ENCODE measurements at regions not wholly inside any gene's neighbourhood (a gene's known extent, or its start where the extent isn't known, plus 50 kb on each side); places are given as distances from the start of the nearest gene placed in this dataset.

DNA sequence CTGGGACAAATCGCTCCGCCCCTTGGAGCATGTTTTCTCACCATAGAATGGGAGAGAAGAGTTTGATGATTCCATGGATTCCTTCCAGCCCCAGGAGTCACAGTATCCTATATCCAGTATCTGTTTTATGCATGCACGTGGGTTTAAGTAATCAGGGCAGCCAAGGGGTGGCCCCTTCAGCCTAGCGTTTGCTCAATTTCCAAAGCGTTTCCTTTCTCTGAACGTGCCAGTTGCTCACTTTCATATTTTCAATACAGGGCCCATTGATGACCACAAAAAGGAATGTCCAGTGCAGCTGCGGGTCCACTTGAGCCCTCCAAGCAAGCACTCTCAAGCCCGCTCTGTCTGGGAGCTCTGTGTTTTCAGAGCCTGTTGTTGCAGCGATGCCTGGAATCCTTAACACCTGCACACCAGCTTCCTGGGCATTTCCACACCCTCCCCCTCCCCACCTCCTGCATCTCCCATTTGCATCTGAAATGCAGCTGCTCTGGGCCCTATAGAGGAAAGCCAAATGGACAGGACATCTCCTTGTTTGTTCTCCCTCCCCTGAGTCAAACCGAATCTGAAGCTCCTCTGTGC, 164.3 kb upstream of the LPP start:
- Histone ChIP-seq H3K4me3 (ENCODE audit: low read depth in 2 of 2, low read length in 1 of 2) (no peak overlapping the region), H3K27ac (ENCODE audit: low read depth in 2 of 2, low read length in 1 of 2) (no peak overlapping the region), H3K4me1 (ENCODE audit: control insufficient read depth in 1 of 2, insufficient read depth in 2 of 2, low read depth in 1 of 2, low read length in 1 of 2) (peaks cover 0 to 23% of the 10 kb centered on the region in 2 experiments; a peak in 2 of 4 replicates), H3K79me2 (ENCODE audit: insufficient read depth) (no peaks in the 10 kb centered on the region), H3K4me2 (no peak overlapping the region), H3K27me3 (ENCODE audit: insufficient read depth) (no peaks in the 10 kb centered on the region), H4K20me1 (ENCODE audit: insufficient read depth) (no peaks in the 10 kb centered on the region), H3K36me3 (replicated peaks in 1 of 2; ENCODE audit: control insufficient read depth in 1 of 2, insufficient read depth in 2 of 2, low read length in 1 of 2) (no peaks in the 10 kb centered on the region), H2AFZ (ENCODE audit: low read depth) (peak overlapping the region; percentile 14; the same call in 1 of the 2 replicates), H3K9me3 (no peaks in the 10 kb centered on the region), H3F3A (replicated peaks; ENCODE audit: insufficient read depth) (peaks cover 32% of the 10 kb centered on the region), H3K9ac (no peak overlapping the region), H3K9me2 (no peaks in the 10 kb centered on the region)
- TF ChIP-seq SIN3A (IDR thresholded peaks at IDR 0.05; ENCODE audit: borderline replicate concordance, low read depth, low read length): no peak
- no peak for TF ChIP-seq TEAD4 (IDR thresholded peaks at IDR 0.05; ENCODE audit: borderline replicate concordance, insufficient read depth)
- no peak for TF ChIP-seq YY1 (IDR thresholded peaks at IDR 0.05; ENCODE audit: low read depth)
- TF ChIP-seq GATA2 (CRISPR knock-in tag; IDR thresholded peaks at IDR 0.05): no peak
- no peak for TF ChIP-seq EZH2phosphoT487 (IDR thresholded peaks at IDR 0.05; ENCODE audit: borderline replicate concordance, low read depth)
- TF ChIP-seq, protein P1, sequence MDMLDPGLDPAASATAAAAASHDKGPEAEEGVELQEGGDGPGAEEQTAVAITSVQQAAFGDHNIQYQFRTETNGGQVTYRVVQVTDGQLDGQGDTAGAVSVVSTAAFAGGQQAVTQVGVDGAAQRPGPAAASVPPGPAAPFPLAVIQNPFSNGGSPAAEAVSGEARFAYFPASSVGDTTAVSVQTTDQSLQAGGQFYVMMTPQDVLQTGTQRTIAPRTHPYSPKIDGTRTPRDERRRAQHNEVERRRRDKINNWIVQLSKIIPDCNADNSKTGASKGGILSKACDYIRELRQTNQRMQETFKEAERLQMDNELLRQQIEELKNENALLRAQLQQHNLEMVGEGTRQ (IDR thresholded peaks at IDR 0.05; ENCODE audit: borderline replicate concordance, low read depth, low read length): no peak
- no peak for TF ChIP-seq FOXM1 (IDR thresholded peaks at IDR 0.05; ENCODE audit: low read depth)
- TF ChIP-seq FOSL2 (IDR thresholded peaks at IDR 0.05; ENCODE audit: borderline replicate concordance, low read depth): no peak
- TF ChIP-seq NFIC (IDR thresholded peaks at IDR 0.05; ENCODE audit: borderline replicate concordance): no peak
- TF ChIP-seq, protein P2, sequence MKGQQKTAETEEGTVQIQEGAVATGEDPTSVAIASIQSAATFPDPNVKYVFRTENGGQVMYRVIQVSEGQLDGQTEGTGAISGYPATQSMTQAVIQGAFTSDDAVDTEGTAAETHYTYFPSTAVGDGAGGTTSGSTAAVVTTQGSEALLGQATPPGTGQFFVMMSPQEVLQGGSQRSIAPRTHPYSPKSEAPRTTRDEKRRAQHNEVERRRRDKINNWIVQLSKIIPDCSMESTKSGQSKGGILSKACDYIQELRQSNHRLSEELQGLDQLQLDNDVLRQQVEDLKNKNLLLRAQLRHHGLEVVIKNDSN (IDR thresholded peaks at IDR 0.05; ENCODE audit: borderline replicate concordance, low read depth): no peak
- no peak for TF ChIP-seq TCF12 (IDR thresholded peaks at IDR 0.05)
- no peak for TF ChIP-seq MEF2A (IDR thresholded peaks at IDR 0.05; ENCODE audit: borderline replicate concordance, low read depth)
- TF ChIP-seq, protein P3, sequence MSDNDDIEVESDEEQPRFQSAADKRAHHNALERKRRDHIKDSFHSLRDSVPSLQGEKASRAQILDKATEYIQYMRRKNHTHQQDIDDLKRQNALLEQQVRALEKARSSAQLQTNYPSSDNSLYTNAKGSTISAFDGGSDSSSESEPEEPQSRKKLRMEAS (IDR thresholded peaks at IDR 0.05; ENCODE audit: low read depth): no peak
- TF ChIP-seq JUND (IDR thresholded peaks at IDR 0.05): no peak
- TF ChIP-seq, protein P4, sequence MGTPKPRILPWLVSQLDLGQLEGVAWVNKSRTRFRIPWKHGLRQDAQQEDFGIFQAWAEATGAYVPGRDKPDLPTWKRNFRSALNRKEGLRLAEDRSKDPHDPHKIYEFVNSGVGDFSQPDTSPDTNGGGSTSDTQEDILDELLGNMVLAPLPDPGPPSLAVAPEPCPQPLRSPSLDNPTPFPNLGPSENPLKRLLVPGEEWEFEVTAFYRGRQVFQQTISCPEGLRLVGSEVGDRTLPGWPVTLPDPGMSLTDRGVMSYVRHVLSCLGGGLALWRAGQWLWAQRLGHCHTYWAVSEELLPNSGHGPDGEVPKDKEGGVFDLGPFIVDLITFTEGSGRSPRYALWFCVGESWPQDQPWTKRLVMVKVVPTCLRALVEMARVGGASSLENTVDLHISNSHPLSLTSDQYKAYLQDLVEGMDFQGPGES (IDR thresholded peaks at IDR 0.05; ENCODE audit: low read depth, low read length): no peak
- no peak for TF ChIP-seq RXRA (IDR thresholded peaks at IDR 0.05; ENCODE audit: borderline replicate concordance, low read depth)
- TF ChIP-seq MXI1 (IDR thresholded peaks at IDR 0.05; ENCODE audit: low read depth, low read length): no peak
- ChIA-PET POLR2A (no interaction called here), CTCF (no interaction called here)
- WGBS (ENCODE audit: low lambda C conversion rate): 24% methylated on average over 8 of the region's 10 CpGs
- no peak for DNase-seq

All from SK-N-SH (cell line).